Caco-2 (cell line): ENCODE measurements at regions not wholly inside any gene's neighbourhood (a gene's known extent, or its start where the extent isn't known, plus 50 kb on each side); places are given as distances from the start of the nearest gene placed in this dataset.

Experiments
- BruUV-seq: library from RNA; stranded (reverse); fragments of 400-500 nt; replicated peaks from 2 replicates; lab custom pipeline; 2021; lab: Mats Ljungman, UMichigan
- CTCF ChIA-PET: fragments of 300-600 bp; sonication (Branson Sonifier 250); formaldehyde crosslinking; loops from one replicate; lab custom pipeline; 2022; ENCODE audit warnings: antibody characterized with exemption; lab: Charles Lee
- POLR2A ChIA-PET: fragments of 300-600 bp; sonication (Branson Sonifier 250); formaldehyde crosslinking; loops from one replicate; lab custom pipeline; 2022; ENCODE audit warnings: antibody characterized with exemption; lab: Charles Lee
- DNase-seq, 2 experiments: peaks; one replicate each; pipeline versions ENCODE4 v3.0.0 to v3.0.0-alpha.2; 2020 to 2022
- H3K27me3 ChIP-seq: replicated peaks from 2 replicates; pipeline ENCODE4 v1.6.0; 2011; ENCODE audit warnings: low read length; ENCODE audit not compliant: control insufficient read depth, insufficient read depth
- H3K36me3 ChIP-seq: 2 replicates; pipeline ENCODE4 v1.5.1; 2011; ENCODE audit warnings: low read length; ENCODE audit not compliant: control insufficient read depth, insufficient read depth
- H3K4me1 ChIP-seq: fragments of 250-450 bp; sonication (Bioruptor Pico); 2 replicates; pipeline ENCODE4 v1.5.1; 2020; ENCODE audit warnings: mild to moderate bottlenecking
- H3K4me3 ChIP-seq: 2 replicates; pipeline ENCODE4 v1.5.1; 2011; ENCODE audit warnings: low read depth, mild to moderate bottlenecking, control low read depth, low read length
- H3K9me3 ChIP-seq: fragments of 250-450 bp; sonication (Bioruptor Pico); 2 replicates; pipeline ENCODE4 v1.5.1; 2020; ENCODE audit warnings: mild to moderate bottlenecking, moderate library complexity
- H3K27ac Mint-ChIP-seq: one replicate; pipeline ENCODE4 v1.8.0; 2022; ENCODE audit warnings: mixed read lengths; ENCODE audit not compliant: unreplicated experiment
- H3K27me3 Mint-ChIP-seq: one replicate; pipeline ENCODE4 v1.8.0; 2022; ENCODE audit warnings: mixed read lengths; ENCODE audit not compliant: insufficient read depth, unreplicated experiment
- H3K36me3 Mint-ChIP-seq: one replicate; pipeline ENCODE4 v1.8.0; 2022; ENCODE audit warnings: mild to moderate bottlenecking, mixed read lengths; ENCODE audit not compliant: insufficient read depth, unreplicated experiment
- H3K4me1 Mint-ChIP-seq: one replicate; pipeline ENCODE4 v1.8.0; 2022; ENCODE audit warnings: low read depth, mixed read lengths; ENCODE audit not compliant: unreplicated experiment
- H3K4me3 Mint-ChIP-seq: one replicate; pipeline ENCODE4 v1.8.0; 2022; ENCODE audit warnings: mild to moderate bottlenecking, moderate library complexity, mixed read lengths; ENCODE audit not compliant: unreplicated experiment
- H3K9me3 Mint-ChIP-seq: one replicate; pipeline ENCODE4 v1.8.0; 2022; ENCODE audit warnings: mixed read lengths; ENCODE audit not compliant: unreplicated experiment
- CTCF ChIP-seq, 2 experiments: fragments of 200-600 bp in 1 of 2; IDR thresholded peaks; 1 replicate in 1 of 2; 2 replicates in 1 of 2; pipeline versions ENCODE4 v1.5.1 to v1.8.0; 2011 to 2022; ENCODE audit warnings: antibody characterized with exemption in 1 of 2, control low read depth in 1 of 2, inconsistent platforms in 1 of 2, low read depth in 1 of 2, low read length in 1 of 2, mild to moderate bottlenecking in 1 of 2, moderate library complexity in 1 of 2; ENCODE audit not compliant: insufficient read depth in 1 of 2, severe bottlenecking in 1 of 2, unreplicated experiment in 1 of 2
- intact Hi-C: fragments of 100-400 bp; cut with micrococcal nuclease; formaldehyde crosslinking; loops from one replicate; pipeline ENCODE4 v1.10.0; 2022; ENCODE audit not compliant: unreplicated experiment

GRCh38 chr4:38468339-38468866 lies 195.6 kb upstream of the KLF3 start:
- H3K9me3 Mint-ChIP-seq, result no peaks in the 10 kb centered on the region
- H3K27me3 Mint-ChIP-seq, result no peaks in the 10 kb centered on the region
- Histone ChIP-seq H3K9me3 (0 out of 2 replicates have a peak, but pooled peaks cover 2% of the 10 kb centered on the region), H3K4me1 (no peaks in the 10 kb centered on the region), H3K27me3 (no peaks in the 10 kb centered on the region), H3K36me3 (no peaks in the 10 kb centered on the region), H3K4me3 (no peak overlapping the region)
- intact Hi-C loops, result no loop called here
- no peak for TF ChIP-seq CTCF (IDR thresholded peaks at IDR 0.05; ENCODE audit: insufficient read depth in 1 of 2, low read depth in 1 of 2, low read length in 1 of 2, severe bottlenecking in 1 of 2, unreplicated experiment in 1 of 2)
- no peaks in the 10 kb centered on the region for H3K36me3 Mint-ChIP-seq
- no peak for DNase-seq
- POLR2A ChIA-PET, result no interaction called here
- no peaks in the 10 kb centered on the region for H3K4me1 Mint-ChIP-seq
- H3K4me3 Mint-ChIP-seq, result no peak overlapping the region
- BruUV-seq, result no TSS peak
- H3K27ac Mint-ChIP-seq, result no peak overlapping the region
- CTCF ChIA-PET, result no interaction called here

GRCh38 chr4:38469410-38469809 lies 194.6 kb upstream of the KLF3 start:
- no peak overlapping the region for H3K4me3 Mint-ChIP-seq
- POLR2A ChIA-PET, result no interaction called here
- H3K27ac Mint-ChIP-seq, result no peak overlapping the region
- H3K27me3 Mint-ChIP-seq, result no peaks in the 10 kb centered on the region
- CTCF ChIA-PET, result no interaction called here
- H3K36me3 Mint-ChIP-seq, result no peaks in the 10 kb centered on the region
- 0 out of 2 replicates have a peak, but pooled peaks cover 2% of the 10 kb centered on the region for H3K9me3 ChIP-seq
- no peak overlapping the region for H3K4me3 ChIP-seq
- TF ChIP-seq CTCF (IDR thresholded peaks at IDR 0.05; ENCODE audit: insufficient read depth in 1 of 2, low read depth in 1 of 2, low read length in 1 of 2, severe bottlenecking in 1 of 2, unreplicated experiment in 1 of 2), result no peak
- no peak for DNase-seq
- no peaks in the 10 kb centered on the region for H3K9me3 Mint-ChIP-seq
- no TSS peak for BruUV-seq
- intact Hi-C loops, result no loop called here
- H3K27me3 ChIP-seq, result no peaks in the 10 kb centered on the region
- H3K4me1 Mint-ChIP-seq, result no peaks in the 10 kb centered on the region
- no peaks in the 10 kb centered on the region for H3K36me3 ChIP-seq
- no peaks in the 10 kb centered on the region for H3K4me1 ChIP-seq

- peaks cover 7% of the 10 kb centered on the region for H3K9me3 Mint-ChIP-seq
- no peak for TF ChIP-seq CTCF (IDR thresholded peaks at IDR 0.05; ENCODE audit: insufficient read depth in 1 of 2, low read depth in 1 of 2, low read length in 1 of 2, severe bottlenecking in 1 of 2, unreplicated experiment in 1 of 2)
- no peaks in the 10 kb centered on the region for H3K4me1 Mint-ChIP-seq
- CTCF ChIA-PET, result no interaction called here
- H3K36me3 ChIP-seq, result no peaks in the 10 kb centered on the region
- no peak overlapping the region for H3K4me3 Mint-ChIP-seq
- no peaks in the 10 kb centered on the region for H3K27me3 ChIP-seq
- H3K9me3 ChIP-seq, result 0 out of 2 replicates have a peak, but pooled peaks cover 2% of the 10 kb centered on the region
- no peaks in the 10 kb centered on the region for H3K36me3 Mint-ChIP-seq
- no peak overlapping the region for H3K4me3 ChIP-seq
- H3K4me1 ChIP-seq, result no peaks in the 10 kb centered on the region
- no peak overlapping the region for H3K27ac Mint-ChIP-seq
- no peaks in the 10 kb centered on the region for H3K27me3 Mint-ChIP-seq
- no TSS peak for BruUV-seq
- no peak for DNase-seq
- POLR2A ChIA-PET, result no interaction called here
- intact Hi-C loops, result no loop called here
Measured at GRCh38 chr4:38470735-38471262, 193.2 kb upstream of the KLF3 start.
